ENCODE measurements at regions not wholly inside any gene's neighbourhood (a gene's known extent, or its start where the extent isn't known, plus 50 kb on each side); places are given as distances from the start of the nearest gene placed in this dataset.

DNA sequence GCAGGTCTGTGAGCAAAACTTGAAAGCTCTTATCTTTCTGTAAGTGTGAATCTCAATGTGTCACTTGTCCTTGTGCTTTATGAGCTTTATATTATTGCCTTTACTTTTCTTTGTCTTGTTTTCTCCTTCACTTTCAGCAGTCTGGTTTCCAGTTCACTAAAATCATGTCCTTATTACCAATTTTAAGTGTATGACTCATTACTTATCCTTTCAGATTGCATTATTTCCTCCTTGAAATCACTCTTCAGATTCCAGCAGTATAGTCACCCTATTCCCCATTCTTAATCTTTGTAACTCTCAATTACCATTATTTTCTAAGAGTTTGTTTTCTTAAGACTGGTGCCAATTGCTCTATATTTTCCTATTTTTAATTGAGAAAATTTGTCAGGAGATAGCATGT lies 117.4 kb upstream of the GRIK2 start:
- DNase-seq (ENCODE audit: low spot score) (no peak), ATAC-seq (ENCODE audit: low FRiP score) (no peak)
- TF ChIP-seq, protein P1, sequence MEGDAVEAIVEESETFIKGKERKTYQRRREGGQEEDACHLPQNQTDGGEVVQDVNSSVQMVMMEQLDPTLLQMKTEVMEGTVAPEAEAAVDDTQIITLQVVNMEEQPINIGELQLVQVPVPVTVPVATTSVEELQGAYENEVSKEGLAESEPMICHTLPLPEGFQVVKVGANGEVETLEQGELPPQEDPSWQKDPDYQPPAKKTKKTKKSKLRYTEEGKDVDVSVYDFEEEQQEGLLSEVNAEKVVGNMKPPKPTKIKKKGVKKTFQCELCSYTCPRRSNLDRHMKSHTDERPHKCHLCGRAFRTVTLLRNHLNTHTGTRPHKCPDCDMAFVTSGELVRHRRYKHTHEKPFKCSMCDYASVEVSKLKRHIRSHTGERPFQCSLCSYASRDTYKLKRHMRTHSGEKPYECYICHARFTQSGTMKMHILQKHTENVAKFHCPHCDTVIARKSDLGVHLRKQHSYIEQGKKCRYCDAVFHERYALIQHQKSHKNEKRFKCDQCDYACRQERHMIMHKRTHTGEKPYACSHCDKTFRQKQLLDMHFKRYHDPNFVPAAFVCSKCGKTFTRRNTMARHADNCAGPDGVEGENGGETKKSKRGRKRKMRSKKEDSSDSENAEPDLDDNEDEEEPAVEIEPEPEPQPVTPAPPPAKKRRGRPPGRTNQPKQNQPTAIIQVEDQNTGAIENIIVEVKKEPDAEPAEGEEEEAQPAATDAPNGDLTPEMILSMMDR (IDR thresholded peaks at IDR 0.05) = no peak

DNA sequence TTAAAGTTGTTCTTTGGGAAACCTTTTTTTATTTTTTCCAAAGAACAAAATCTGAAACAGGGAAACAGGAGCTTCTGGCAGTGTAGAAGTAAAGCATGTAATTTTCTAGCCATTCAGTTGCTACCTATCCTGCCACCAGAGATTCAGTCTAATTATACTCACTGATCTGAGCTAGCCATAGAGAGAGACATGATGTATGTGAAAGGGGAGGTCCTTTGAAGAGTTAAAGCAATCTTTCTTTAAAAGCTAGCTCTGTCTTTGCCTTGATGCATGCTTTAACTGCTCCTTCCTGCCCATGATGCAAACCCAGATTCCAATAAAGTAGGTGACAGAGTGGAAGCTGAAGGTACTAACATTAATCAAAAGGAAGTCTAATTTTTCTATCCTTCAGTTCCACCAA lies 114.1 kb upstream of the GRIK2 start:
- ATAC-seq (ENCODE audit: low FRiP score) = no peak
- DNase-seq (ENCODE audit: low spot score) = no peak
- TF ChIP-seq, protein P1 (IDR thresholded peaks at IDR 0.05) = no peak

DNA sequence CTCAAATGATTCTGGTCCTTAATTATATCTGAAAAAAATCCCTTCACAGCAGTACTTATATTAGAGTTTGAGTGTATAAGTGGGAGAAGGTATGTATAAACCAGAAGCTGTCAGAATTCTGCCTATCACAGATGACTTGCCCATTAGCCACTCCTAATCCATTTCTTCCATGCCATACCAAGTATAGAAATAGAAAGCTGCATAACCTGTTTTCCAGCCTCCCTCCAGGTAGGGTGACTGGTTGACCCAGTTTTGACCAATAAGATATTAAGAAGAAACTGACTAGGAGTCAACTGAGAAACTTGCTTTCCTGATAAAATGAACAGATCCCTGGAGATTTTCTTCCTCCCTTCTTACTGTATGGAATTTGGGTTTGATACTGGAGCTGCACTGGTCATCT lies 112.2 kb upstream of the GRIK2 start:
- TF ChIP-seq, protein P1 (IDR thresholded peaks at IDR 0.05) = no peak
- DNase-seq (ENCODE audit: low spot score) = no peak
- ATAC-seq (ENCODE audit: low FRiP score) = no peak

DNA sequence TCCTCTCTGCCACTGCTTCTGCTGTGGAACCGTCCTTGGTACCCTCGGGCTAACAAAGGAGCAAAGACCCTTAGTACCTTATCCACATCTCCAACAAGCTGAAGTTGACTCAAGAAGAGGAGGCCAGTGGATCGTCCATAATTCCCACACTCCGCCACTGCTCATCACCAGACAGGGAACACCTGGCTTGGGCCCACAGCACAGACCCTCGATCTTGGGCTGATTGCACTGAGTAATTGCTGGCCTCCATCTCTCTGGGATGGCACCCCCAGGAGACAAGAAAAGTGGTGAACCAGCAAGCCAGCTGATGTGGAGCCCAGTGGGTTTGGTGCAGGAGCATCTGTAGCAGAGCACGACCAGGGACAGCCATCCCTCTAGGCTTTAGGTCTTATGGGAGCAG lies 109.4 kb upstream of the GRIK2 start:
- ATAC-seq (ENCODE audit: low FRiP score) (no peak), DNase-seq (ENCODE audit: low spot score) (no peak)
- TF ChIP-seq, protein P1 (IDR thresholded peaks at IDR 0.05) = no peak

DNA sequence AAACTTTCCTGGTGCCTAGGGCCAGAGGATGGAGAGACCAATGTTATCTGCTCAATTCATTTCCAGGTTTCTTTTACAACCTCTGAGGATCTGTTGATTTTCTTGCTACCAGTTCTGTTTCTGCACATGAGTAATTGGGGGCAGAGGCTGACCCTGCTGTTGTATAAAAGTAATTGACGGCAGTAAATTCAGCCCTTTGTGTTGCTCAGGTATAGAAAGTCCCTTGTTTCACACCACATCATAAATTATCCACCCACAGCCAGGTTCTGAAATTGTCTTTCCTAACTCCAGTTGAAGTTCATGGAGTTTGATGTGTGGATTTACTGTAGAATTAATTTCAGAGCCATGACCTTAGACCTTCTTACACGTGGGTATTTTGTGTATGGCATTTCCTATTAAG lies 107.4 kb upstream of the GRIK2 start:
- TF ChIP-seq, protein P1 (IDR thresholded peaks at IDR 0.05) = no peak
- ATAC-seq (ENCODE audit: low FRiP score) = no peak
- DNase-seq (ENCODE audit: low spot score) = no peak

DNA sequence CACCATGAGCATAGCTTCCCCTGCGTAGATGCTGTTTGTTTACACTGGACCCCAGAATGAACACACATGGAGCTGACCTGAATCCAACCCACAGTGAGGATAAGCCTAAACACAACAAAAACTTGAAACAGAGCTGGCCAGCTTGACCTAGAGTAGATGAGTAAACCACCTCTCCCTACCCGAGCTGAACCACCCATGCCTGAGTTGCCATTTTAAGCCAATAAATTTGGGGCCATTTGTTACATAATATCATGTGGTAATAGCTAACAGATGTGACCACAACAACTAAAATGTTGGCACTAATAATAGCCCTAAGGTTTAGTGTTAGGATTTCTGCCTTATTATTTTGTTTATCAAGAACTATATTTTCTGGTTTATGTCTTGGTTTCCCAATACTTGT lies 103.2 kb upstream of the GRIK2 start:
- DNase-seq (ENCODE audit: low spot score) (no peak), ATAC-seq (ENCODE audit: low FRiP score) (no peak)
- TF ChIP-seq, protein P1 (IDR thresholded peaks at IDR 0.05) = no peak

DNA sequence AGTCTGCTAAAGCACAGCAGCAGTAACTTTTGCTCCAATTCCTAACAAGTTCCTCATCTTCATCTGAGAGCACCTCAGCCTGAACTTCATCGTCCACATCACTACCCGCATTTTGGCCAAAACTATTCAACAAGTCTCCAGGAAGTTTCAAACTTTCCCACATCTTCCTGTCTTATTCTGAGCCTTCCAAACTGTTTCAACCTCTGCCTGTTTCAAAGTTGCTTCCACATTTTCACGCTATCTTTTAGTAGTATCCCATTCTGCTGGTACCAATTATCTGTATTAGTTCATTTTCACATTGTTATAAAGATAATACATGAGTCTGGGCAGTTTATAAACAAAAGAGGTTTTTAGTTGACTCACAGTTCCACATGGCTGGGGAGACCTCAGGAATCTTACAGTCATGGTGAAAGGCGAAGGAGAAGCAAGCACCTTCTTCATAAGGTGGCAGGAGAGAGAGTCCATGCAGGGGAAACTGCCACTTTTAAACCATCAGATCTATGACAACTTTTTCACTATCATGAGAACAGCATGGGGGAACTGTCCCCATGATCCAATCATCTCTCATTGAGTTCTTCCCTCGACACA lies 99.4 kb upstream of the GRIK2 start:
- DNase-seq (ENCODE audit: low spot score) (no peak), ATAC-seq (ENCODE audit: low FRiP score) (no peak)
- TF ChIP-seq, protein P1 (IDR thresholded peaks at IDR 0.05) = no peak
